GM21717 (cell line): ENCODE measurements at regions not wholly inside any gene's neighbourhood (a gene's known extent, or its start where the extent isn't known, plus 50 kb on each side); places are given as distances from the start of the nearest gene placed in this dataset.

Experiments used
- ATAC-seq: cut with Tn5 transposase; IDR thresholded peaks from one replicate; pipeline ENCODE4 v1.9.1; 2021; ENCODE audit warnings: mild to moderate bottlenecking, moderate library complexity; ENCODE audit not compliant: unreplicated experiment

GRCh38 chr3:104855702-104856101 lies 511.0 kb upstream of the ALCAM start:
- no peak for ATAC-seq

DNA sequence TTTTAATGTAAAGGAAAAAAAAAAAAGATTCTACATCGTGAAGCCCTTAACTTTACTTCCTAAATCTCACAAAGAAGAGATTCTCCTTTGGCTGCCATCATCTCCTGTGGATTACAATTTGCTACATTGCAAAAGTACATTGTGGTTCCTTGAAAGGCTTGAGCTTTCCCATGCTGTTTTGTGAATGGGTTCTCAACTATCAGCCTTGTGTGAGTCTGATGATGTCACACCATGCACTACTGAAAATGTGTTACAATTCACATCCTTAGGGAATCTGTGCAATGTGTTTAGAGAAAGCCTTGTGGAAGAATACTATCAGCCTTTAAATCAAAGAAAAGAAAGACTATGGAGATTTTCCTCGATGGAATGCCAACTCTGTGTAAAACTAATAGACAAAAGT lies 510.0 kb upstream of the ALCAM start:
- ATAC-seq = no peak

- ATAC-seq = no peak
These were observed 498.4 kb upstream of the ALCAM start for GRCh38 chr3:104868291-104868690.

- ATAC-seq = no peak
These were observed 496.4 kb upstream of the ALCAM start for GRCh38 chr3:104870276-104870675.

GRCh38 chr3:104873331-104873730 lies 493.4 kb upstream of the ALCAM start:
- ATAC-seq = no peak

DNA sequence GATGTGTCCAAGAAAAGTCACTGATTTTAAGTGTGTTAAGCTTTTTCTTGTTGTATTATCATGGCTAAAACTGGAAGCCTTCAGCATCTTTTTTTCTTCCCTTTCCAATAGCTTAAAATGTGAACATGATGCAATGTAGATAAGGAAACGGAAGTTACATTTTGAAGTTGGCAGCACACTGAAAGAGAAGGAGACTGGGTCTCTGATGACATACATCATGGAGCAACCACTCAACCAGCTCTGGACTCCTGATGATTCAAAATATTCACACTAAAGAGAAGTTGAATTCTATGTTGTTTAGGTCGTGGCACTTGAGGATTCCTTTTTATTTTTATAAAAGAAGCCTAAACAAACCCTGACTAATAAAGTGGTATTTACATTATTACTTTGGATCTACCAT lies 488.3 kb upstream of the ALCAM start:
- ATAC-seq = no peak

DNA sequence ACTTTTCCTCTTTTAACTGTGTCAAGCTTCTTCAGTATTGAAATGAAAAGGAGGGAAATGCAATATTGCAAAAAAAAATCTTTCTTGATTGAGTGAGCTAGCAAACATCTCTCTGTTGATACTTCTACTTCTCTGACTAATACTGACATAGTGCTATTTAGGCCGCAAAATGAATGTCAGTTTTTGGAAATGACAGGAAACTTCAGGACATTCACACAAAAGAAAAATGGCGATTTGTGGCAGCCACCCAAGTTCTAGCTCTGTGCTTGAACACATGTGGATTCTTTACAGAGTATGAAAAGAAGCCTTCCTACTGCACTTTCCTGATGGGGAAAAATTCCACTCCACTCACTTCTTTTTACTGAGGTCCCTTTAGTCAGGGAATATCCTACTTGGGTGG lies 486.8 kb upstream of the ALCAM start:
- ATAC-seq = no peak

DNA sequence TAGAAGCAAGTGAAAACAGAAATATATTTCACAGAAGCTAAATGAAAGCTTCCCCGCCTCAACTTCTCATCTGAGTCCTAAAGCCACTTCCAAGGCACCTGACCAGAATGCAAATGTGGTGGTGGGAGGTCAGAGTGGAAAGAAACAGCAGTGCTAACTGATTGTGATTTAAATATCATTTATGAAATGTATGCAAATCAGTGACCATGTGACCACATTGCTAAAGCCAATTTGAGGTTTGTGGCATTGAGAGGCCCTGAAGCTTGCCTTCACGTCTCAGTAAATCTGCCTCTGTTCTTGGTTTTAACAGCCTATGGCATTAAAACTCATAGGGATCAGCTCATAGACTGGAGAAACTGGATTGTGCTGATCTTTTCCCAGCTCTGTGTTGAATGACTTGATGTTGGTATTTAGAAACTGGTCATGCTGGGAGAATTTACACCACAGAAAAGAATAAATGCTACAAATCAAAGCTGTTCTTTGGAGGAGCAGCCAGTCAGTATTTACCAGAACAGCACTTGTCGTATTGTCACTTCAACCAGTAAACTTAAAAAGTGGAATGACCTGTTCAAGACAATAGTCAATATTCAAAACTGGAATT lies 481.4 kb upstream of the ALCAM start:
- no peak for ATAC-seq

GRCh38 chr3:104886220-104886995 lies 480.3 kb upstream of the ALCAM start:
- ATAC-seq = no peak

GRCh38 chr3:104887069-104887468 lies 479.6 kb upstream of the ALCAM start:
- ATAC-seq = no peak

DNA sequence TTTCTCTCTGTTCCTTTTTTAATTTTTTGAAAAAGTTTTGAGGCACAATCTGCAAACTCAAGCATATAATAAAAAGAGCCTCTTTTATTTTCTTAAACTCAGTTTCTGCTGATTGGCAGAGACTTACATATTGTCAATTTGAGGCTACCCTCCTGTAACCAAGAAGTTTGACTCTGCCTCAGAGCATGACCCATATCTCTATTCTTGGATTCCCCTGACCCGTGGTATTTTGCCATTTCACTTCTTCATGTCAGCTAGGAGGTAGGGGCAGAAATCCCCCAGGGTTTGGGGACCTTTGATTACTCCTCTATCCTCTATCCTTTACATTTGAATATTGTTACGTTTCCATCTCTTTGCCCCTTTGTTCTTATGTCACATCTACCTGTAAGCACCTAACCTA lies 479.1 kb upstream of the ALCAM start:
- no peak for ATAC-seq

- no peak for ATAC-seq
These were observed 474.7 kb upstream of the ALCAM start for GRCh38 chr3:104892044-104892443.

DNA sequence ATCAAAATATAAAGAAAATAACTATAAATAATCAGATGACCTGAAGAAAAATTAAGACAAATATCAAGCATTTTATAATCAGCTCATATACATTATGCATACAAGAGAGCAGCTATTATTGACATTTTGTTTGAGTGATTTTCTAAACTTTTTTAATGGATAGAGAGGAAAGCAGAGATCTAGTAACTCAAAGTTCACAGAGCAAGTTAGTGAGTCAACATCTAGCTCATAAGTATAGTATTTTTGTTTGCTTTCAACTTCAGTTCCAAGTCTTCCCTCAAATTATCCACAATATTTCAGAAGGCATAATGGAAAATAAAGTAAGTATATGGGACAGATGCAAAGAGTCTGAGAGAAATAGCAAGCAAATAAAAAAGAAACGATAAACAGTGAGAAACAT lies 470.1 kb upstream of the ALCAM start:
- ATAC-seq = no peak

GRCh38 chr3:104901396-104901795 lies 465.3 kb upstream of the ALCAM start:
- ATAC-seq = no peak

GRCh38 chr3:104903064-104903463 lies 463.6 kb upstream of the ALCAM start:
- no peak for ATAC-seq

GRCh38 chr3:104906001-104906639 lies 460.6 kb upstream of the ALCAM start:
- ATAC-seq = no peak

DNA sequence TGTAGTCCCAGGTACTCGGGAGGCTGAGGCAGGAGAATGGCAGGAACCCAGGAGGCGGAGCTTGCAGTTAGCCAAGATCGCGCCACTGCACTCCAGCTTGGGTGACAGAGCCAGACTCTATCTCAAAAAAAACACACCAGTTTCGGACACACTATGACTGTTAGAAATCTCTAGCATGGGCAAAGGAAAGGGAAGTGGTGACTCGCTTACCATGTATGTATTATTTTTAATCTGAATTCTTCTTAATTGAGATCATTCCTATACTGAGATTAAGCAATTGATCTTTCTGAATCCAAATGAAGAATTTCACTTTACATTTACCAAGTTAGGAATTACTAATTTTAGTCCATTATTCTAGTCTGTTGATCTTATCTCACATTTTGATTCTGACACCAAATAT lies 459.2 kb upstream of the ALCAM start:
- no peak for ATAC-seq

- no peak for ATAC-seq
These were observed 457.9 kb upstream of the ALCAM start for GRCh38 chr3:104908761-104909160.

DNA sequence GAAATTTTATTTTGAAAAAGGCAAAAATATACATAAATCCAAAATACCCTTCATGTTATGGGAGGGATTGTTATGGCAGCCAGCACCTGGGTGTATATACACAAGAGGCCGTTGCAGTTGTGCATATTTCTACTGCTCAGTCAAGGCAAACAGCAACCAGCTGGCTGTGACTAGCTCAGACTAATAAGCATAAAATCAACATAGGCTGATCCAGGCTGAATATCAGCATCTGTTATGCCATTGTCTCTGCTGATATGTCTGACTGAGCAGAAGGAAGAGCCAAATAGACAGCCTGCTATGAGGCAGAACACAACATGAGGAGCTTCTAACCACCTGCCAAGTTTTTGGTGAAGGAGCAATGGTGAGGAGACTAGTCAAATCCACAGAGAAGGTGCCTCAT lies 457.5 kb upstream of the ALCAM start:
- ATAC-seq = no peak

DNA sequence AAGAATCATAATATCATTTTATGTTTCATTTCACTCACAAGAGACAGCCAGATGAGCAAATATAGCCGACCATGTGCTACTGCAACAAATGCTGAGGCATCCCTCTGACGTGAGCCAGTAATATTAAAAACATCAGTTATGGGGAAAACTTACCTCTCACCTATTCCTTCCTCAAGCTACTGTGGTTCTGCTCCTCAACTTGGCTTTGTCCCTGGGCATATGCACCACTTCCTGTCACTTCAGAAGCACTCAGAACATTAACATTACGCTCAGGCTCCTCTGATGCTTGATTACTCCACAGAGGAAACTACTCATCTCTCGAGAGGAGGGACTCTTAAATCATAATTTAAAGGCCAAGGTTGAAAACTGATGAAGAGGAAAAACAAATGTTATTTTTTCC lies 457.0 kb upstream of the ALCAM start:
- ATAC-seq = no peak

DNA sequence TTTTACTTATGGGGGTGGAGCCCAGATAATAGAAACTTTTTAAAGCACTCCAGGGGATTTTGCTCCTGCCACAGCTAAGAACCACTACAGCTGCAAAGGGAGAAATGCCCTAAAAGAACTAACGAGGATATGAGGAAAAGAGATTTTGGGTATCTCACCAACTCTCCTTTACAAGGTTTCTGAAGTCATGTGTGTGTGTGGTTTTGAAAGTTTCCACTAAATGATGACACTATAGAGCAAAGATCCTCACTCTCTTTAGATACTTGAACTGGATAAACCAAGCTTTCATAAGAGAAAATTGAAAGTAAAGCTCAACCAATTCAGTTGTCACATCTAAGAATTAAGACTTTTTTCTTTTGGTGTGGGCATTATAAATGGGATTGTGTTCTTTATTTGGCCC lies 455.3 kb upstream of the ALCAM start:
- no peak for ATAC-seq

GRCh38 chr3:104916971-104917370 lies 449.7 kb upstream of the ALCAM start:
- ATAC-seq = no peak
